RWPE1 (cell line): ENCODE measurements at regions not wholly inside any gene's neighbourhood (a gene's known extent, or its start where the extent isn't known, plus 50 kb on each side); places are given as distances from the start of the nearest gene placed in this dataset.

Source experiments
- CTCF ChIA-PET: fragments of 350-600 bp; sonication (Branson Sonifier 250); formaldehyde crosslinking; extraction: SDS; loops from one replicate; lab custom pipeline; 2021; lab: Yijun Ruan, JAX
- POLR2A ChIA-PET: fragments of 400-600 bp; formaldehyde crosslinking; extraction: SDS; loops from one replicate; lab custom pipeline; 2020; ENCODE audit warnings: antibody characterized with exemption; ENCODE audit not compliant: low non-redundant PET; lab: Yijun Ruan, JAX
- DNase-seq: peaks from one replicate; pipeline ENCODE4 v3.0.0; 2012; ENCODE audit warnings: low spot score
- H3K27ac ChIP-seq: fragments of 450-650 bp; 2 replicates; pipeline ENCODE4 v1.5.1; 2017
- TF ChIP-seq, protein P1 (sequence below): fragments of 450-650 bp; conservative IDR thresholded peaks from 2 replicates; pipeline ENCODE4 v1.5.1; 2017; ENCODE audit warnings: low read depth, mild to moderate bottlenecking

DNA sequence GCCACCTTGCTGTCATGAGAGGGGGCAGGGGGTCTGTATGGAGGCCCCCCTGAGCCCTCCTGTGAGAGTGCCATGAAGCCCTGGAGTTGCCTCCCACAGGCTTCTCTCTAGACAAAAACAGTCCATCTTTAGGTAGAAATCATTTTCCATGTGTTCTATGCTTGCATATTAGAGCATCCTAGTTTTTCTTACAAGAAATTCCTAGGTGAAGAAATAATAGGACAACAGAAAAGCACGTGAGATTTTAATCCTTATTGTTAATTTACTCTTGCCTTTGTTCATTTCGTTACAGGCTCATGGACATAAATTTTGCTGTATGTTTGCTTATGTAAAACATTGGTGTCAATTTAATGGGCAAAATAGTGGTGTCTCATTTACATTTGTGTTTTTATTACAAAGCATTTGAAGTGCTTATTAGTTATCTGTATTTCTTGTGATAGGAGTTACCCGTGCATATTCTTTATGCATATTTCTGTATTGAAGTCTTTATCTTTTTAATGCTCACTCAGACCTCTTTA, 336.9 kb upstream of the RAB6C start:
- CTCF ChIA-PET = no interaction called here
- H3K27ac ChIP-seq = no peak overlapping the region
- no peak for DNase-seq
- TF ChIP-seq, protein P1, sequence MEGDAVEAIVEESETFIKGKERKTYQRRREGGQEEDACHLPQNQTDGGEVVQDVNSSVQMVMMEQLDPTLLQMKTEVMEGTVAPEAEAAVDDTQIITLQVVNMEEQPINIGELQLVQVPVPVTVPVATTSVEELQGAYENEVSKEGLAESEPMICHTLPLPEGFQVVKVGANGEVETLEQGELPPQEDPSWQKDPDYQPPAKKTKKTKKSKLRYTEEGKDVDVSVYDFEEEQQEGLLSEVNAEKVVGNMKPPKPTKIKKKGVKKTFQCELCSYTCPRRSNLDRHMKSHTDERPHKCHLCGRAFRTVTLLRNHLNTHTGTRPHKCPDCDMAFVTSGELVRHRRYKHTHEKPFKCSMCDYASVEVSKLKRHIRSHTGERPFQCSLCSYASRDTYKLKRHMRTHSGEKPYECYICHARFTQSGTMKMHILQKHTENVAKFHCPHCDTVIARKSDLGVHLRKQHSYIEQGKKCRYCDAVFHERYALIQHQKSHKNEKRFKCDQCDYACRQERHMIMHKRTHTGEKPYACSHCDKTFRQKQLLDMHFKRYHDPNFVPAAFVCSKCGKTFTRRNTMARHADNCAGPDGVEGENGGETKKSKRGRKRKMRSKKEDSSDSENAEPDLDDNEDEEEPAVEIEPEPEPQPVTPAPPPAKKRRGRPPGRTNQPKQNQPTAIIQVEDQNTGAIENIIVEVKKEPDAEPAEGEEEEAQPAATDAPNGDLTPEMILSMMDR = no peak
- POLR2A ChIA-PET = no interaction called here

GRCh38 chr2:129645335-129645734, 334.1 kb upstream of the RAB6C start:
- POLR2A ChIA-PET = no interaction called here
- no peak overlapping the region for H3K27ac ChIP-seq
- CTCF ChIA-PET = interaction anchor here (0.7 kb wide), 1 partner anchor 25 kb away, joined by 3 read pairs; no protein-coding TSS in a partner anchor
- DNase-seq = no peak
- TF ChIP-seq, protein P1 = no peak

DNA sequence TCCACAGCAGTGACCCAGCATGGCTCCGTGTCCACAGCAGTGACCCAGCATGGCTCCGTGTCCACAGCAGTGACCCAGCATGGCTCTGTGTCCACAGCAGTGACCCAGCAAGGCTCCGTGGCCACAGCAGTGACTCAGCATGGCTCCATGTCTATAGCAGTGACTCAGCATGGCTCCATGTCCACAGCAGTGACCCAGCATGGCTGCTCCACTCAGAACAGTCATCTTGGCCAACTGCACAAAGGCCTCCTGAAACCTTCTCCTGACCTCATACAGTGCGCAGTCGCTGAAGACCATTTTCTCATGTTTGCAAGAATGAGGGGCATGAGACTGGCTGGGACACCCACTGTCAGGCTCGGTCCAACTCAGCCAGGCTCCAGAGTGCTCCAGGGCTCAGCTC, 333.4 kb upstream of the RAB6C start:
- H3K27ac ChIP-seq = no peak overlapping the region
- POLR2A ChIA-PET = no interaction called here
- CTCF ChIA-PET = no interaction called here
- TF ChIP-seq, protein P1 = no peak
- no peak for DNase-seq

GRCh38 chr2:129653246-129653645, 326.2 kb upstream of the RAB6C start:
- TF ChIP-seq, protein P1 = no peak
- H3K27ac ChIP-seq = no peak overlapping the region
- ChIA-PET CTCF (interaction anchor here (0.6 to 1.1 kb wide), 2 partner anchors 14 to 647 kb away, joined by 3 to 4 read pairs; no protein-coding TSS in a partner anchor), POLR2A (no interaction called here)
- DNase-seq = no peak

GRCh38 chr2:129654331-129654730, 325.1 kb upstream of the RAB6C start:
- H3K27ac ChIP-seq = no peak overlapping the region
- TF ChIP-seq, protein P1 = no peak
- ChIA-PET POLR2A (no interaction called here), CTCF (interaction anchor here (1.1 kb wide), 1 partner anchor 13 kb away, joined by 4 read pairs; no protein-coding TSS in a partner anchor)
- DNase-seq = no peak

GRCh38 chr2:129656081-129656598, 323.3 kb upstream of the RAB6C start:
- TF ChIP-seq, protein P1 = no peak
- no peak for DNase-seq
- no peak overlapping the region for H3K27ac ChIP-seq
- ChIA-PET CTCF (no interaction called here), POLR2A (no interaction called here)
